Activated gamma-delta T cell (primary cell): ENCODE measurements at regions not wholly inside any gene's neighbourhood (a gene's known extent, or its start where the extent isn't known, plus 50 kb on each side); places are given as distances from the start of the nearest gene placed in this dataset.
"Not testable (repeated sequence)": the region's sequence is repeated elsewhere in the genome, so short reads cannot be mapped to it uniquely, and the experiment has no call there.

Experiments used
- DNase-seq: peaks from one replicate; lab custom pipeline; 2025; lab: John Stamatoyannopoulos, UW

DNA sequence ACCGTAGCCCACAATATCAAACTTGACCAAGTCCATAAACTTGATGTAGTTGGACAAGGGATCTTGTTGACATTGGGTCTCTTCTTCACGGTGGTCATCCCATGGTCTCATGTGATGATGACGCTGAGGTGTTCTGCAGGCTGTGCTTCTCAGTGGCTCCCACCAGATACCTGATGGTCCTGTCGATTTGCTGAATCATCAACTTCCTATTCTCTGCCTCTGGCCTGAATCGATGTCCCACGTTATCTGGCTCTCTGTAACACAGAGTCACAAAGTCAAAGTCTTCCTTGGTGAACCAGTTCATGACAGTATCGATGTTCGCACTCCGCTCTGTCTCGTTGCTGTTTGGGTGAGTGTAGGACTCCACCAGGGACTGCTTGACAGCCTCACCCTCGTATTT is 217.2 kb upstream of the FRG2C start:
- not testable (repeated sequence) for DNase-seq

DNA sequence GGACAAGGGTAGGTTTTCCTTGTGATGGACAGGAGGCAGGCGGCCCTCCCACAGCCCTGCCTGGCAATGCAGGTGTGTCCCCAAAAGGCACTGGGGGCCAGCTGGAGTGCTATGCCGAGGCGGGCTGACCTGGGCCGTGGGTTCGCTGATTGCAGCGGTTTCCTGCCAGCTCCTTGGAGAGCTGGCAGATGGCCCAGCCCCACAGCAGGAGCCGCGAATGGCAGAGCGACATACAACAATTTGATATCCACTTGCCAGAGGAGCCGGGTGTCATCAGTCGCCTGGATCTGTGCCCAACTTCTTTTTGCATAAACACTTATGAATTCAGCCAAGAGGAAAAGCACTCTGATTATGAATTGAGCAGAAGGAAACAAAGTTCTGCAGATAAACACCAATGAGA is 210.8 kb upstream of the FRG2C start:
- DNase-seq: not testable (repeated sequence)

DNA sequence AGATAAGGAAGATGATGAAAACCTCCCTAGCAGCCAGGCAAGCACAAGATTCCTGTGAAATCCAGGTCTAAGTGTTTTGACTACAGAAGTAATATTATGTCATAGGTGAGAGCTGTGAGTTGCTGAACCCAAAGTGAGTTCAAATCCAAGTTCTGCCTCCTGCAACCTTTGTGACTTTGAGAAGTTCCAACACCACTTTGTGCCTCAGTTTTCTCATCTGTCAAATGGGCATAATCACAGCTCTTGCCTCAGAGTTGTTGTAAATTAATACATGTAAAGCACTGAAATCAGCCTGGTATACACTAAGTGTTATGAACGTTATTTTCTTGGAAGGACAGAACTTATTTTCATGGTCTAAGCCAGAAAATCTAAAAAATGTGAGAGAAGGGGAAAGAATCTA is 210.3 kb upstream of the FRG2C start:
- not testable (repeated sequence) for DNase-seq

DNA sequence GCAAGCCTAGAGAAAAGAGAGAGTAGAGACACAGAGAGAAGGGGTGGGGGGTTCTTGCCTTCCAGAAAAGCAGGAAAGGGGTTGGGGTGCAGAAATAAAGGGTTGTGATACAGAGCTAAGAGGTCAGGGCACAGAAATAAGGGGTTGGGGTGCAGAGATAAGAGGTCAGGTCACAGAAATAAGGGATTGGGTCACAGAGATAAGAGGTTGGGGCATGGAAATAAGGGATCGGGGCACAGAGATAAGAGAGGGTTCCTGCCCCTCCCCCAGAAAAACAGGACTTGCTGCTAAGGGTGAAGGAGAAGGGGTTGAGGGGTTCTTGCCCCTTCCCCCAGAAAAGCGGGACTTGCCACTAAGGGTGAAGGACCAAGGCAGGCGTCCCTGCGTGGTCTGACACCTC is 189.6 kb upstream of the FRG2C start:
- not testable (repeated sequence) for DNase-seq

DNA sequence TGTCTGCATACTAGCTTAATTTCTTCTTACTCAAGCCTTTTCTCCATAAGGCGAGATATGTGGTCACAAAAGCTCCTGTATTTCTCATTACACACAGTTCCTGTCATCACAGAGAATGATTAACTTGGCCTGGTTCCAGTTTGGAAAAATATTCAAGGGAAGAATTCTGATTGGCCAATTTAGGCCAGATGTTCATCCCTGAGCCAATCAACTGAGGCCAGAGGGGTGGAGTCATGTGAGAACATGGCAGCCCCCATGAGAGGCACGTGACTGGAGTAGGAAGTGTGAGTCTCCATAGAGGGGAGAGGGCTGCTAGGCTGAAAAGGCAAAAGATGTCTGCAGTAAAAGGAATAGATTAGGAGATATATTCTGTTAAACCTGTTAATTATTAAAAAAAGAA is 167.5 kb upstream of the FRG2C start:
- DNase-seq: not testable (repeated sequence)

DNA sequence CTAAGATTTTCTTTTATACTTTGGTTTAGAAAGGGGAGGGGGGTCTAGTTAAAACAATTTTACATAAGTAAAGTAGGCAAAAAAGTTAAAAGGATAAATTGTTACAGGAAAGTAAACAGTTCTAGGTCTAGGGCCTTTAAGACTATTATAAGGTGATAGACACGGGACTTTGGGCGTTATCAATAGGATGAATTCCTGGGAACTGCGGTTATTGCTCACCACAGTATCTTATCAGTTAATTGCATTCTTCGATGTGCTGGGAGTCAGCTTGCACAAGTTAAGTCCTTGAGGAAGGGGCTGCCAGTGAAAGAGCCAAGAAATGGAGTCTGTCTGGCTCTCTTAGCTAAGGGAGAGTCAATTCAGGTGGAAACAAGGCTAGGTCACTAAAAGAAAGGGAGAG is 163.8 kb upstream of the FRG2C start:
- not testable (repeated sequence) for DNase-seq

DNA sequence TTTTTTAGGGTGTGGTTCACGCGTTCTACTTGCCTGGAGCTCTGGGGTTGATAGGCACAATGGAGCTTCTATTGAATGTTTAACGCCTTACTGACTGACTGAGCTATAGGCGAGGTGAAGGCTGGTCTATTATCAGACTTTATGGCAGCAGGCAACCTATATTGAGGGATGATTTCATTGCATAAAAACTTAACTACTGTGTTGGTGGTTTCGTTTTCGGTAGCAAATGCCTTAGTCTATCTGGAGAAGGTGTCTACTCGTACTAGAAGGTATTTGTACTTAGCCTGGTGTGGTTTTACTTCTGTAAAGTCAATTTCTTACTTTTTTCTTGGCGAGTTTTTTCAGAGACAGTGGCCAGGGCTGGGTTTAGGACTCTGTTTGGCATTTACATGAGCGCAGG is 162.0 kb upstream of the FRG2C start:
- DNase-seq: not testable (repeated sequence)

DNA sequence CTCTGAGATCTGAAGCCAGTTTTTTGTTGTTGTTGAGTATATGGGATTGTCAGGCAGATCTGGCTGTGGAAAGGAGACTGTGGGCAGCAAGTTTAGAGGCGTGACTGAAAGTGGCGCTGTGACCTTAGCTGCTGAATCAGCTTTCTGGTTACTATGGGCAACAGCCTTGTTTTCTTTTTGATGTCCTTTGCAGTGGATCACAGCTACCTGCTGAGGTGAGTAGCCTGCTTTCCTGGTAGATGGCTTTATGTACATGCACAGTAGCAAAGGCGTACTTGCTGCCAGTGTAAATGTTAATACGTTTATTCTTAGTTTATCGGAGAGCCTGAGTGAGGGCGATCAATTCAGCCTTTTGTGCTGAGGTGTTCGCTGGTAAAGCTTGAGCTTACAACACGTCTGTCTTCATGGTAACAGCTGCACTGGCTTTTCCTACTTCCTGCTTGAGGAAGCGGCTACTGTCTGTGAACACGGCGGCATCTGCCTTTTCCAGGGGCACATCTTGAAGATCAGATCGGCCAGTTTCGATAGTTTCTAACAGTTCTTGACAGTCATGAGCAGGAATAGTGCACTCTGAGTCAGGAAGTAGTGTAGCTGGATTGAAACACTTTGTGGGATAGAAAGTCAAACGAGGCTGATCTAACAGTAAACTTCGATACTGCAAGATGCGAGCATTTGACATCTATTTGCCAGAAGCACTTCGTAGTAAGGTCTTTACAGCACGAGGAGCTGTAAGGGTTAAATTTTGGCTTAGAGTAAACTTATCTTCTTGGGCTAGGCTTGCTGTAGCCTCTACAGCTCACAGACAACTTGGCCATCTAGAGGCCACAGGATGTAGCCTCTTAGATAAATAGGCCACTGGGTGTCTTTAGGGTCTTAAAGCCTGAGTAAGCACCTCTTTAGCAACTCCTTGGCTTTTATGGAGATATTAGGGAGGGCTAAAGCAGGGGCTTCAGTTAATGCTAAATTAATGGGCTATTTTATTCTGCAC is 161.1 kb upstream of the FRG2C start:
- not testable (repeated sequence) for DNase-seq

DNA sequence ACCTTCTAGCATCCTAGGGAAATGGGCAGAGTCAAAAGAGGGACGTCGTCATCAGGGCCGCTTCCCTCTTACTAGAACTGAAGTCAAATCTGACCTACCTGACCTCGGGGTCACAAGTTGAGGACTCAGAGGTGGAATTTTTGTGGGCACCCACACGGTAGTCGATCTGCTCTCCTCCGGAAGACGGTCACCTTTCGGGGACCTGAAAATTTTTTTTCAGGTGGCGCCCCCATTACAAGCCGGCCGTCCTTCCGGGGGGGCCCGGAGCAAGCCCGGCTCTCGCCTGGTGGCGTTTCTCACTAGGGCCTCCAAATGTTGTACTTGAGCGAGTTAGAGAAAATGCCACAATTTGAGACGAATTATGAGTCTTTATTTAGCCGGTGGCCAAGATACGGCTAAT is 157.5 kb upstream of the FRG2C start:
- no peak for DNase-seq

DNA sequence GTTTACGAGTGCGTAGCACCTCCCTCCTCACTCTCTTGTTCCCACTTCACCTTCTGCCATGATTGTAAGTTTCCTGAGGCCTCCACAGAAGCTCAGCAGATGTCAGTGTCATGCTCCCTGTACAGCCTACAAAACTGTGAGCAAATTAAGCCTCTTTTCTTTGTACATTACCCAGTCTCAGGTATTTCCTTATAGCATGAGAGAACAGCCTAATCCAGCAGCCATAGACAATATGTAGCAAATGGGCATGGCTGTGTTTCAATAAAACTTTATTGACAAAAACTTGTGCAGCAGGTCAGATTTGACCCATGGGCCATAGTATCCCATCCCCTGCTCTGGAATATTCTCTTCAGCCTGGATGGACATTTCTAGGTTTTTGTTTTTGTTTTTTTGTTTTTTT is 156.2 kb upstream of the FRG2C start:
- DNase-seq: not testable (repeated sequence)

DNA sequence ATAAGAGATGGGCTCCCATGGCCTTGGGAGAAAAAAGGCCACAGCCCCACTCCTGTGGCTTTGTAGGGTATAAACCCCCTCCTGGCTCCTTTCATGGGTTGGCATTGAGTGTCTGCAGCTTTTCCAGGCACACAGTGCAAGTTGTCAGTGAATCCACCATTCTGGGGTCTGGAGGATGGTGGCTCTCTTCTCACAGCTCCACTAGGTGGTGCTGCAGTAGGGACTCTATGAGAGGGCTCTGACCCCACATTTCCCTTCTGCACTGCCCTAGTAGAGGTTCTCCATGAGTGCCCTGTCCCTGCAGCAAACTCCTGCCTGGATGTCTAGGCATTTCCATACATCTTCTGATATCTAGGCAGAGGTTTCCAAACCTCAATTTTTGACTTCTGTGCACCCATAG is 136.5 kb upstream of the FRG2C start:
- not testable (repeated sequence) for DNase-seq

DNA sequence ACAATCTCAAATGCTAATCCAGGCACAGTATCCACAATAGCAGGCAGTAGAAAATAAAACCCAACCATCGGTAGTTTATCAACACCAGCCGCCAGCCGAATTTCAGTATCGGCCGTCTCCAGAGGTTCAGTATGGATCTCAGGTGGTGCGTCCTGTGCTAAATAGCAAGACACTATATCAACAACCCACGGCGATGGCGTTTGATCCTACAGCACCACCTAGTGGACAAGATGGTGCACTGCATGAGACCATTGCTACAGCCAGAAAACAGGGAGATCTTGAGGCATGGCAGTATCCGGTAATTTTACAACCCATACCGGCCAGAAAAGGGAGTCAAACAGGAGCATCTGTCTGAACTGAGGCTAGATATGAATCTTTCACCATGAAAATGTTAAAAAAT is 112.0 kb upstream of the FRG2C start:
- DNase-seq: not testable (repeated sequence)

DNA sequence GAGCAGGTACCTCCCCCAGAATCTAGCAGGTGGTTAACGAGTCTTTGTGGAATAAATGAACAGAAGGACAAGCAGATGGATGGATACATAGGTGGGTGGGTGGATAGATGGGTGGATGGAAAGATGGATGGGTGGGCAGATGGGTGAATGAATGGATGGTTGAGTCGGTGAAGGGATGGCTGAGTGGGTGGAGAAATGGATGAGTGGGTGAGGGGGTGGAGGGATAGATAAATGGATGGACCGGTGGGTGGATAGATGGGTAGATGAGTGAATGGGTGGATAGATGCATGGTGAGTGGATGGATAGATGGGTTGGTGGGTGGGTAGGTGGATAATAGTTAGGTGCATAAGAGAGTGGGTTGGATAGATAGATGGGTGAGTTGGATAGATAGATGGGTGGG is 99.7 kb upstream of the FRG2C start:
- not testable (repeated sequence) for DNase-seq

DNA sequence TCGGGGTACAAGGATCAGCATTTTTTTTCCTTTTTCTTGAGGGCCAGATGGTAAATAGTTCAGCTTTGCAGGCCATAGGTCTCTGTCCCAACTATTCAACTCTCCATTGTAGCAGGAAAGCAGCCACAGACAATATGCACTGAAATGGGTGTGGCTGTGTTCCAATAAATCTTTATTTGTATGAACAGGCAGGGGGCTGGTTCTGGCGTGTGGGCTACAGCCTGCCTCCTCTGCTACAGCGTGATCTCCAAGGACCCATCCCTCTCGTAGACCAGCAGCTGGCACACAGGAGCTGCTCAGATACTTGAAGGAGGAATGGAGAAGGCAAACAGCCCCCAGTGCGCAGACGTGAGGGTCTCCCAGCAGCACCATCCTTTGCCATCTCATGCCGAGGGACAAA is 91.8 kb upstream of the FRG2C start:
- not testable (repeated sequence) for DNase-seq

DNA sequence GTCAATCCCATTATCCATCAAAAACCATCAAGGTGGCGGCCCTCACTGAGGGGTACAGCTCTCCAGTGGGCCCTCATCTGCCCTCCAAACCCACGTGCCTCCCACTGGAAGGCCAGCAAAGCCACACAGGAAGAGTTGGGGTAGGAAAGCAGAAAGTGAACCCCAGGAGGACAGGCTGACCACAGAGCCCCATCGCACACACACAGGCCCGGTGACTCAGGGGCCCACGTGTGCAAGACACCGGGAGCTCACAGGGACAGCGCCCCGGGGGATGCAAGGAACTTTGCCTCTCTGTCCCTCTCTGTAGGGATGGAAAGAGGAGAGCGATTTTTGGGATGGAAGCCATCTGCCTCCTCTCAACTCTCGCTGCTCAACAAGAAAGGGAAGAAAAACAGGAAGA is 85.0 kb upstream of the FRG2C start:
- not testable (repeated sequence) for DNase-seq

DNA sequence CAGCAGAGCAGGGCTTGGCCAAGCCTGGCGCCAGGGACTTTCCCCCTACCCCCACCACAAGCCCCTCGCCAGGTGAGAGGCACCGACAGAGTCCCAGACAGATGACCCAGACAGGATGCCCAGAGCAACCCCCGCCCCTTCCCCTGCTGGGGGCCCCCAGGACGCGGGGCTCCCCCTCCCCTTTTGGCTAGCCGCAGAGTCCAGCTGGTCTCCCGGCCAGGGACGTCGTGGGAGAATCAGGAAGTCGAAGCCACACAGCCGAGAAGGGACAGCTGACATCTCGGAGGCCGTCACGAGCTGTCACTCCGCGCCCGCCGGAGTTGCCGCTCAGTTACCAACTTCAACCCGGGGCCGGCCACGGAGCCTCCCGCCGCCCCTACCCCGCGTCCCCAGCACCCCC is 84.6 kb upstream of the FRG2C start:
- DNase-seq: not testable (repeated sequence)

DNA sequence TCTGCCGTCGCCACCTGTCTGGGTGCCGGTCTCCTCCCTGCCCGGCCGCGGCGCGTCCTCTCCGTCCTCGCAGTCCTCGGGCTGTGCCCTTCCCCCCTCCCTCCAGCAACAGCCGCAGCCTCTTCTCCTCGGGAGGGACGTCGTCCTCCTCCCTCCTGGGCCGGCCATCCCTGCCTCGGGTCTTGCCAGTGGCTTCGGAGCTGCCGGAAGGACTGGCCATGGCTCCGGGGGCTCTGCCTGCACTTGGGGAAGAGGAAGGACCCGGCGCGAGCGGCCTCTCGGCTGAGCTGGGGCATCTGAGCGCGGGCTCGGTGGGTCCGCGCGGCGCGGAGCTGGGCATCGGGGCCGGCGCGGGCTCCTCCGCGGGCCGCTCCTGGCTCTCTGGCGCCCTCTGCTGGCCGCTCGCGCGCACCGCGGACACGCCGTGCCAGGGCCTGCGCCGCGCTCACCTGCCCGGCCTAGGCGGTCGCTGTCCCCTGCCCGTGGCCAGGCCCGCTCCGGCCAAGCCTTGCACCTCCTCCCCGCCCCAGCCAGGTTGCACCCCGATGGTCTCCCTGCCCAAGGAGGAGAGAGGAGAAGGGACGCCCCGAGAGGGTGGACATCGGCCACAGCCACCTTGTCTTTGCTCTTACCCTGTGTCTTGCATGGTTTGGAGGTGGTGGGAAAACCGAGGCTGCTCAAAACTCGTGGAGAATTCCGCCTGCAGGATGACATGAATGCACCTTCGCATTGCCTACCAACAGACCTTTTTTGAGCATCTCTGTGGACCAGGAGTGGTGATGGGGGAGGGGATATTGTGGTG is 83.9 kb upstream of the FRG2C start:
- peak; percentile 17 for DNase-seq

DNA sequence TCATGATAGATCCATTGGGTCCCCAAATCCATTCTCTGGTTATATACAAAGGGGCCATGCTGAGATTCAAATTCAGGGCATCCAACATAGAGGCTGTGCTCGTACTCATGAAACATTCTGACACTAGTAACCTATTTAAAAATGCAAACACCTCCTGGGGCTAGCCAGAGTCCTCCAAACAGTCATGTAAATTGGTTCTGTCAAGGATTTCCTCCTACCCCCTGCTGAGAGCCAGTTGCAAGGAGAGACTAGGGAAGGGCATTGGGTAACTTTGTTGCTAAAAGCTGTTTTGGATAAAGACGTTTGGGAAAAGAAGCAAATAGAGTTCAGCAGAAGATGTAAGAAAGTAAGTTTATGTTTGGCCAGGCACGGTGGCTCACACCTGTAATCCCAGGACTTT is 81.6 kb upstream of the FRG2C start:
- DNase-seq: not testable (repeated sequence)

DNA sequence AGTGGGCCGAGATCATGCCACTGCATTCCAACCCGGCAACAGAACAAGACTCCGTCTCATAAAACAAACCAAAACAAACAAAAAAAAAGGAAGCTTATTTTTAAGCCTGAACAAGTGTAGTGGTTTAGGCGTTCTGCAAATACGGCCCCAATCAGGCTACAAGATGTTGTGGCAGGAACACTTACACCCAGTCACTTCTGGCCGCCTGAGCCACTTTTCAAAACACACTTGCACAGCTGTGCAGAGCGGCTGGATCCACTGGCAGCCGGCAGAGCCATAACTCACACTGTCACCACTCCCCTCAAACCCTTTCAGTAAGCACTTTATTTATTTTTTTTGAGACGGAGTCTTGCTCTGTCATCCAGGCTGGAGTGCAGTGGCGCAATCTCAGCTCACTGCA is 81.0 kb upstream of the FRG2C start:
- DNase-seq: not testable (repeated sequence)

DNA sequence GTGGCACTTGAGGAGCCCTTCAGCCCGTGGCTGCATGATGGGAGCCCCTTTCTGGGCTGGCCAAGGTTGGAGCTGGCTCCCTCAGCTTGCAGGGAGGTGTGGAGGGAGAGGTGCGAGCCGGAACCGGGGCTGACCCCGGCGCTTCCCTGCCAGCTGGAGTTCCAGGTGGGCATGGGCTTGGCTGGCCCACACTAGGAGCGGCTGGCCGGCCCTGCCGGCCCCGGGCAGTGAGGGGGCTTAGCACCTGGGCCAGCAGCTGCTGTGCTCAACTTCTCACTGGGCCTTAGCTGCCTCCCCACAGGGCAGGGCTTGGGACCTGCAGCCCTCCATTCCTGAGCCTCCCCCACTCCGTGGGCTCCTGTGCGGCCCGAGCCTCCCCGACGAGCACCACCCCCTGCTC is 76.4 kb upstream of the FRG2C start:
- DNase-seq: not testable (repeated sequence)

DNA sequence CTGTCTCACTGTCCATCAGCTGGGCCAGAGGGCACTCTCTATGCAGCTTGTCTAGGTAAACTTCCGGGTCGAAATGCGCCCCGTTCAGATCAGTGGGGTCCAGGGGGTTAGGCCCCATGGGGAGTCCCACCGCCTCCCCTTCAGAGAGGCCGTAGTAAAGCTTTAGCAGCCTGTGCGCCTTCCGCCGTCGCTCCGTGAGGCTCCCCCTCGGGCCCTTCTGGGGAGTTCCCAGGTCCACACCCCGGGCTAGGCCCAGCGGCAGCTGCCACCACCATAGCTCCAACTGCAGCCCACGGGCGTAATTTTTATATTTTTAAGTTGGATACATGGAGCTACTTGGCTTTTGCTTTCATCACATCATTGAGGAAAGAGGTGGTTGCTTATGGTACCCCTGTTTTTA is 73.7 kb upstream of the FRG2C start:
- not testable (repeated sequence) for DNase-seq

DNA sequence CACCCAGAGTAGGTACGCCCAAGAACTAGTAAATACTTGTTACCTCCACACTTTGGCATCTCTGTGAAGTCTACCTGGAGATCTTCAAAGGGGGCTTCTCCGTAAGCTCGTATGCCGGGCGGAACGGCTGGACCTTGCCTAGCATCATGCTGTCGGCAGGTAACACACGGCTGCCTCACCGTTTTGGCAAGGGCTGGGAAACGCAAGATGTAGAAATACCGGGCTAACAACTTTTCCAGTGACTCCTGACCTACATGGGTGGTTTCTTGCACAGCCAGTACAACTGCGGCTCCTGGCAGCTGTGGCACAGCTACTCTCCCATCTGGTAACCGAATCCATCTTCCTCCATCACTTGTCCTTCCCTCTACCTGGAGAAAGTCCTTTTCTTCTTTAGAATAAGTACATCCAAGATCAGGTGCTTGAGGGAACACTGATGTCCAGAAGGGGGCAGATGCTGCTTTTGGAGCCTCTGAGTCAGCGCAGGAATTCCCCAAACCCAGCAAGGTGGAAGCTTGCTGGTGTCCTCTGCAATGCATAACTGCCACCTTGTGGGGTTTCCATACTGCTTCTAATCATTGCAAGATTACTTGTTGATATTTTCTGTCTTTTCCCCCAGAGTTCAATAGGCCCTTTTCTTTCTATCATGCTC is 59.7 kb upstream of the FRG2C start:
- DNase-seq: not testable (repeated sequence)
